Transverse colon (tissue), 4 donors: ENCODE measurements at regions not wholly inside any gene's neighbourhood (a gene's known extent, or its start where the extent isn't known, plus 50 kb on each side); places are given as distances from the start of the nearest gene placed in this dataset.

Experiments
- EP300 ChIP-seq: sonication (generic); formaldehyde crosslinking; IDR thresholded peaks from one replicate; pipeline ENCODE4 v1.6.1; 2017; ENCODE audit warnings: antibody characterized with exemption, low read depth
- POLR2A ChIP-seq: fragments of 450-650 bp; IDR thresholded peaks from one replicate; pipeline ENCODE4 v1.6.1; 2016; ENCODE audit warnings: antibody characterized with exemption, mild to moderate bottlenecking, moderate library complexity
- POLR2AphosphoS5 ChIP-seq, 3 donors: sonication (generic); formaldehyde crosslinking; IDR thresholded peaks; one replicate each; pipeline ENCODE4 v1.6.1; 2016; ENCODE audit warnings: antibody characterized with exemption in 3 of 3
- TF ChIP-seq, protein P1 (sequence below), 5 experiments: fragments of 200-600 bp in 3 of 5; fragments of 450-650 bp in 2 of 5; sonication (generic) in 3 of 5; IDR thresholded peaks; 1 replicate in 2 of 5; 2 replicates in 3 of 5; pipeline ENCODE4 v1.5.1; 2016 to 2017; ENCODE audit warnings: antibody characterized with exemption in 5 of 5, inconsistent platforms in 3 of 5, mild to moderate bottlenecking in 2 of 5, moderate library complexity in 1 of 5

- peak in 1 of 3 donors; percentile 54 for TF ChIP-seq POLR2AphosphoS5 (IDR thresholded peaks at IDR 0.05)
- TF ChIP-seq, protein P1, sequence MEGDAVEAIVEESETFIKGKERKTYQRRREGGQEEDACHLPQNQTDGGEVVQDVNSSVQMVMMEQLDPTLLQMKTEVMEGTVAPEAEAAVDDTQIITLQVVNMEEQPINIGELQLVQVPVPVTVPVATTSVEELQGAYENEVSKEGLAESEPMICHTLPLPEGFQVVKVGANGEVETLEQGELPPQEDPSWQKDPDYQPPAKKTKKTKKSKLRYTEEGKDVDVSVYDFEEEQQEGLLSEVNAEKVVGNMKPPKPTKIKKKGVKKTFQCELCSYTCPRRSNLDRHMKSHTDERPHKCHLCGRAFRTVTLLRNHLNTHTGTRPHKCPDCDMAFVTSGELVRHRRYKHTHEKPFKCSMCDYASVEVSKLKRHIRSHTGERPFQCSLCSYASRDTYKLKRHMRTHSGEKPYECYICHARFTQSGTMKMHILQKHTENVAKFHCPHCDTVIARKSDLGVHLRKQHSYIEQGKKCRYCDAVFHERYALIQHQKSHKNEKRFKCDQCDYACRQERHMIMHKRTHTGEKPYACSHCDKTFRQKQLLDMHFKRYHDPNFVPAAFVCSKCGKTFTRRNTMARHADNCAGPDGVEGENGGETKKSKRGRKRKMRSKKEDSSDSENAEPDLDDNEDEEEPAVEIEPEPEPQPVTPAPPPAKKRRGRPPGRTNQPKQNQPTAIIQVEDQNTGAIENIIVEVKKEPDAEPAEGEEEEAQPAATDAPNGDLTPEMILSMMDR (IDR thresholded peaks at IDR 0.05), result no peak
- TF ChIP-seq POLR2A, result no peak
- TF ChIP-seq EP300, result no peak
Observed at GRCh38 chr13:72463561-72463960, 263.9 kb downstream of the MZT1 start.
